ENCODE measurements at regions not wholly inside any gene's neighbourhood (a gene's known extent, or its start where the extent isn't known, plus 50 kb on each side); places are given as distances from the start of the nearest gene placed in this dataset.

DNA sequence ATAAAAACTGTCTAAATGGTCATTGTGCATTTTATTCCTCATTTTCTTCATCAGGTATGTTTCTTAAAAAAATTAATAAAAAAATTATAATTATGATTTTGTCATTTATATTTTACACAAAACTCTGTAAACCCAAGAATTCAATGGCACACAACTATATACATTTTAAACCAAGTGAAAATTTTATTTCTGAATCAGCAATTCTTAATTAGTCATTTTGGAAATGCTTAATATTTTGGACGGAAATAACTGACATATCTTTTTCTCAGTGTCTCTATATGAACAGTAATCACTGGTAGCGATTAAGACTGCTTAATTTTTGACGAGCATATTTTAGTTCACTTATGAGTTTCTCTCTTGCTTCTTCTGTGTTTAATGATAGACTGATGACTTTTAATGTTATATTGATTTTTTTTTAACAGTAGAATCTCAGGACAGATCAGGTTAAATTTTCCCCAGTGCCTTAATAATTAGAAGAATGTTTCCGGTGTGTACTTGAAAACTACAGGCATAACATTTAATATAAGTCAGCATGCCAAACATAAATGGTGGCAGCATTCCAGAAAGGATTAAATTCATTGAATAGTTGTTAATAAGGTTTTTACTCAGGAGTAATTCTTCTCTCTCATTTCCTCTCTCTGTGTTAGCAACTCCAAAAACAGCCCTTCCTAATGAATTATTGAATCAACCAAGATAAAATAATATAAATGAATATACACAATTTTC is 644.7 kb upstream of the CDH6 start:
- no peaks in the 10 kb centered on the region for H3K36me3 ChIP-seq (ENCODE audit: control insufficient read depth in 1 of 2, insufficient read depth in 2 of 2, low read depth in 1 of 2, low read length in 2 of 2)
- H3K9me3 ChIP-seq (ENCODE audit: control insufficient read depth, low read length), result no peaks in the 10 kb centered on the region
- 100% methylated on average over 2 of the region's 4 CpGs for WGBS
- no peak overlapping the region for H3K27ac ChIP-seq (ENCODE audit: low read length, poor library complexity, severe bottlenecking)
- DNase-seq, result no peak
- no peak overlapping the region for H3K4me2 ChIP-seq (ENCODE audit: low read length, poor library complexity, severe bottlenecking)
- no peaks in the 10 kb centered on the region for H3K4me1 ChIP-seq (ENCODE audit: control insufficient read depth, insufficient read depth, low read depth, low read length)
- no peak overlapping the region for H2AFZ ChIP-seq (ENCODE audit: low read depth, low read length)
- H2AK5ac ChIP-seq (ENCODE audit: low read length, severe bottlenecking), result no peak overlapping the region
- no peak overlapping the region for H2BK120ac ChIP-seq (ENCODE audit: low read depth, low read length)
- no peaks in the 10 kb centered on the region for H3K27me3 ChIP-seq (ENCODE audit: control insufficient read depth in 1 of 2, insufficient read depth in 1 of 2, low read length in 2 of 2)
- H3K18ac ChIP-seq (ENCODE audit: low read depth in 1 of 2, low read length in 2 of 2), result no peak overlapping the region
- no peaks in the 10 kb centered on the region for H3K79me1 ChIP-seq (replicated peaks; ENCODE audit: low read length, poor library complexity, severe bottlenecking)
- H3K9ac ChIP-seq (ENCODE audit: low read length), result no peak overlapping the region
- H3K23ac ChIP-seq (ENCODE audit: low read length in 2 of 2), result no peak overlapping the region
- H3K4ac ChIP-seq (ENCODE audit: low read depth in 1 of 2, low read length in 2 of 2), result no peak overlapping the region
- H2BK15ac ChIP-seq (ENCODE audit: low read depth, poor library complexity, severe bottlenecking), result no peak overlapping the region
- no peak overlapping the region for H2BK5ac ChIP-seq (ENCODE audit: low read depth, low read length, poor library complexity, severe bottlenecking)
- no peak overlapping the region for H3K14ac ChIP-seq (ENCODE audit: low read length in 2 of 2)
- no peak overlapping the region for H3K4me3 ChIP-seq (ENCODE audit: insufficient read depth in 1 of 2, low read depth in 1 of 2, low read length in 2 of 2)
- no peak overlapping the region for H4K8ac ChIP-seq (ENCODE audit: low read length)
- H4K91ac ChIP-seq (ENCODE audit: low read length), result no peak overlapping the region
- H2BK12ac ChIP-seq (ENCODE audit: low read length in 2 of 2), result no peak overlapping the region

DNA sequence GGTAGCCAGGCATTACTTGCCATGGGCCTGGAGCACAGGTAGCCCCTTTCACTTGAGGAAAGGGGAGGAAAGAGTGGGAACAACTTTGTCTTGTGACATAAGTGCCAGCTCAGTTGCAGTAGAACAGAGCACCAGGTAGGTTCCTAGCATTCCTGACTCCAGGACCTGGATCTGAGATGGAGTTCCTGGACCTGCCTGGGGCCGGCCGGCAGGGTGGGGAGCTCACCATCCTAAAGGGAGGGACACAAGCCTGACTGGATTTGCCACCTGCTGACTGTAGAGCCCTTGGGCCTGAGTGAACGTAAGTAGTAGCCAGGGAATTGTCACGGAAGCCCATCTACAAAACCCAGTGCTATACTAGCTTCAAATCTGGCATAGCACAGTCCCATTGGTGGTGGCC is 653.3 kb upstream of the CDH6 start:
- Histone ChIP-seq H2AFZ (ENCODE audit: low read depth, low read length) (no peak overlapping the region), H3K36me3 (ENCODE audit: control insufficient read depth in 1 of 2, insufficient read depth in 2 of 2, low read depth in 1 of 2, low read length in 2 of 2) (no peaks in the 10 kb centered on the region), H2AK5ac (ENCODE audit: low read length, severe bottlenecking) (no peak overlapping the region), H3K27ac (ENCODE audit: low read length, poor library complexity, severe bottlenecking) (no peak overlapping the region), H3K79me1 (replicated peaks; ENCODE audit: low read length, poor library complexity, severe bottlenecking) (no peaks in the 10 kb centered on the region), H3K14ac (ENCODE audit: low read length in 2 of 2) (no peak overlapping the region), H2BK5ac (ENCODE audit: low read depth, low read length, poor library complexity, severe bottlenecking) (no peak overlapping the region), H3K18ac (ENCODE audit: low read depth in 1 of 2, low read length in 2 of 2) (no peak overlapping the region), H4K8ac (ENCODE audit: low read length) (no peak overlapping the region), H3K4me2 (ENCODE audit: low read length, poor library complexity, severe bottlenecking) (no peak overlapping the region), H4K91ac (ENCODE audit: low read length) (no peak overlapping the region), H3K23ac (ENCODE audit: low read length in 2 of 2) (no peak overlapping the region), H2BK120ac (ENCODE audit: low read depth, low read length) (no peak overlapping the region), H3K4me3 (ENCODE audit: insufficient read depth in 1 of 2, low read depth in 1 of 2, low read length in 2 of 2) (no peak overlapping the region), H2BK15ac (ENCODE audit: low read depth, poor library complexity, severe bottlenecking) (no peak overlapping the region), H3K27me3 (ENCODE audit: control insufficient read depth in 1 of 2, insufficient read depth in 1 of 2, low read length in 2 of 2) (no peaks in the 10 kb centered on the region), H3K4ac (ENCODE audit: low read depth in 1 of 2, low read length in 2 of 2) (no peak overlapping the region), H3K4me1 (ENCODE audit: control insufficient read depth, insufficient read depth, low read depth, low read length) (no peaks in the 10 kb centered on the region), H3K9ac (ENCODE audit: low read length) (no peak overlapping the region), H2BK12ac (ENCODE audit: low read length in 2 of 2) (no peak overlapping the region), H3K9me3 (ENCODE audit: control insufficient read depth, low read length) (peaks cover 11% of the 10 kb centered on the region)
- no peak for DNase-seq
- WGBS, result 94% methylated on average over 4 of the region's 4 CpGs

DNA sequence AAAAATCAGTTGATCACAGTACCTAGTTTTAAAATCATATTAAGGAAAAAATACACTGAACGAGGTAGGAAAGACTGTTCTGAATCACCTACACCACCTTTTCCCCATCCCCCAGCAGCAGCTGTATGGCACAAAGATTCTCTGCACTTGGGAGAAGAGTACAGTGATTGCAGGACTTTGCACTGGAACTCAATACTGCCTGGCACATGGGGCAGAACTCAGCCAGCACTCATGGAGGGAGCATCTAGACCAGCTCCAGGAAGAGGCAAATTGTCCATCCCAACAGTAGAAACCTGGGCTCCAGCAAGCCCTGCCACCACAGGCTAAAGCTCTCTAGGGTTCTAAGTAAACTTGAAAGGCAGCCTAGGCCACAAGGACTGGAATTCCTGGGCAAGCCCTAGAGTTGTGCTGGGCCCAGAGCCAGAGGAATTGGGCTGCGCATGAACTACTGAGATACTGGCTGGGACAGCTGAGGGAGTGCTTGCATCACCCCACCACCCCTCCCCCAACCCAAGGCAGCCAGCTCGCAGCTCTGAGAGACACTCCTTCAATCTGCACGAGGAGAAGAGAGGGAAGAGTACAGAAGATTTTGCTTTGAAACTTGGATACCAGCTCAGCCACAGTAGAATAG is 654.4 kb upstream of the CDH6 start:
- no peak overlapping the region for H2AFZ ChIP-seq (ENCODE audit: low read depth, low read length)
- no peak overlapping the region for H4K8ac ChIP-seq (ENCODE audit: low read length)
- H3K4me1 ChIP-seq (ENCODE audit: control insufficient read depth, insufficient read depth, low read depth, low read length), result no peaks in the 10 kb centered on the region
- H3K36me3 ChIP-seq (ENCODE audit: control insufficient read depth in 1 of 2, insufficient read depth in 2 of 2, low read depth in 1 of 2, low read length in 2 of 2), result no peaks in the 10 kb centered on the region
- H2BK5ac ChIP-seq (ENCODE audit: low read depth, low read length, poor library complexity, severe bottlenecking), result no peak overlapping the region
- no peak overlapping the region for H2BK15ac ChIP-seq (ENCODE audit: low read depth, poor library complexity, severe bottlenecking)
- no peak overlapping the region for H2BK120ac ChIP-seq (ENCODE audit: low read depth, low read length)
- 47% methylated on average over 2 of the region's 4 CpGs for WGBS
- no peaks in the 10 kb centered on the region for H3K79me1 ChIP-seq (replicated peaks; ENCODE audit: low read length, poor library complexity, severe bottlenecking)
- H3K9ac ChIP-seq (ENCODE audit: low read length), result no peak overlapping the region
- H3K27ac ChIP-seq (ENCODE audit: low read length, poor library complexity, severe bottlenecking), result no peak overlapping the region
- H3K14ac ChIP-seq (ENCODE audit: low read length in 2 of 2), result no peak overlapping the region
- H3K18ac ChIP-seq (ENCODE audit: low read depth in 1 of 2, low read length in 2 of 2), result no peak overlapping the region
- H2AK5ac ChIP-seq (ENCODE audit: low read length, severe bottlenecking), result no peak overlapping the region
- H2BK12ac ChIP-seq (ENCODE audit: low read length in 2 of 2), result no peak overlapping the region
- H4K91ac ChIP-seq (ENCODE audit: low read length), result no peak overlapping the region
- H3K27me3 ChIP-seq (ENCODE audit: control insufficient read depth in 1 of 2, insufficient read depth in 1 of 2, low read length in 2 of 2), result no peaks in the 10 kb centered on the region
- H3K23ac ChIP-seq (ENCODE audit: low read length in 2 of 2), result no peak overlapping the region
- no peak overlapping the region for H3K4me2 ChIP-seq (ENCODE audit: low read length, poor library complexity, severe bottlenecking)
- H3K9me3 ChIP-seq (ENCODE audit: control insufficient read depth, low read length), result peaks cover 12% of the 10 kb centered on the region
- no peak overlapping the region for H3K4ac ChIP-seq (ENCODE audit: low read depth in 1 of 2, low read length in 2 of 2)
- H3K4me3 ChIP-seq (ENCODE audit: insufficient read depth in 1 of 2, low read depth in 1 of 2, low read length in 2 of 2), result no peak overlapping the region
- DNase-seq, result peak; percentile 10

DNA sequence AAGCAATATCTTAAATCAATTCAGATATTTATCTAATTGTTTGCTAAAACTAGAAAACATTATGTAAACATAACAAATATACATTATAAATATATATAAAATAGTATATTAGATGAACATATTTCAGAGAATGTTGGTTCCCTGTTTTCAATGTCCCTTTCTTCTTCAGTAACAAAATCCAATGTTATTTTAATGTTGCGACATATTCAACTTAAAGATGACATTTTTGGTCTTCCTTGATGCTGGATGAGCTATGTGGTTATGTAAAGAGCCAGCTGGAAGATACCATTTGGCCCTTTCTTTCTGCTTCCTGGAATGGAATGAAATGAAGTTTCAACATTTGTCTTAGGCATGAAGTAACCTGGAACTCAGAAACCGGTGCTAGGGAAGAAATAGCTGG is 668.1 kb upstream of the CDH6 start:
- Histone ChIP-seq H3K4ac (ENCODE audit: low read depth in 1 of 2, low read length in 2 of 2) (no peak overlapping the region), H3K36me3 (ENCODE audit: control insufficient read depth in 1 of 2, insufficient read depth in 2 of 2, low read depth in 1 of 2, low read length in 2 of 2) (no peaks in the 10 kb centered on the region), H3K27ac (ENCODE audit: low read length, poor library complexity, severe bottlenecking) (peak overlapping the region; percentile 67), H3K9ac (ENCODE audit: low read length) (no peak overlapping the region), H4K8ac (ENCODE audit: low read length) (no peak overlapping the region), H2BK15ac (ENCODE audit: low read depth, poor library complexity, severe bottlenecking) (no peak overlapping the region), H2BK120ac (ENCODE audit: low read depth, low read length) (no peak overlapping the region), H2BK5ac (ENCODE audit: low read depth, low read length, poor library complexity, severe bottlenecking) (no peak overlapping the region), H3K23ac (ENCODE audit: low read length in 2 of 2) (no peak overlapping the region), H3K27me3 (ENCODE audit: control insufficient read depth in 1 of 2, insufficient read depth in 1 of 2, low read length in 2 of 2) (no peaks in the 10 kb centered on the region), H4K91ac (ENCODE audit: low read length) (no peak overlapping the region), H3K4me1 (ENCODE audit: control insufficient read depth, insufficient read depth, low read depth, low read length) (no peaks in the 10 kb centered on the region), H3K79me1 (replicated peaks; ENCODE audit: low read length, poor library complexity, severe bottlenecking) (no peaks in the 10 kb centered on the region), H2AFZ (ENCODE audit: low read depth, low read length) (no peak overlapping the region), H3K18ac (ENCODE audit: low read depth in 1 of 2, low read length in 2 of 2) (no peak overlapping the region), H2AK5ac (ENCODE audit: low read length, severe bottlenecking) (no peak overlapping the region), H2BK12ac (ENCODE audit: low read length in 2 of 2) (no peak overlapping the region), H3K14ac (ENCODE audit: low read length in 2 of 2) (no peak overlapping the region), H3K4me2 (ENCODE audit: low read length, poor library complexity, severe bottlenecking) (no peak overlapping the region), H3K4me3 (ENCODE audit: insufficient read depth in 1 of 2, low read depth in 1 of 2, low read length in 2 of 2) (no peak overlapping the region), H3K9me3 (ENCODE audit: control insufficient read depth, low read length) (peaks cover 10% of the 10 kb centered on the region)
- WGBS, result 88% methylated on average over 2 of the region's 2 CpGs
- DNase-seq, result no peak
